CD4-positive, CD25-positive, alpha-beta regulatory T cell (primary cell): ENCODE measurements at regions not wholly inside any gene's neighbourhood (a gene's known extent, or its start where the extent isn't known, plus 50 kb on each side); places are given as distances from the start of the nearest gene placed in this dataset.

ENCODE experiments used
- ATAC-seq, 2 donors: fragments of 150-1000 bp; cut with Tn5 transposase; one replicate each; pipeline ENCODE4 v1.10.0; 2021; ENCODE audit warnings: low read depth in 2 of 2, moderate number of reproducible peaks in 2 of 2, moderate library complexity in 1 of 2
- DNase-seq, 3 donors: peaks; one replicate each; pipeline versions ENCODE4 v3.0.0 to v3.0.0-alpha.2; 2012 to 2022; ENCODE audit warnings: mixed read lengths in 1 of 3
- H3K27ac ChIP-seq: one replicate; pipeline ENCODE4 v1.7.0; 2013; ENCODE audit warnings: mild to moderate bottlenecking, low read length; ENCODE audit not compliant: insufficient read depth, poor library complexity, severe bottlenecking
- H3K27me3 ChIP-seq: one replicate; pipeline ENCODE4 v1.7.0; 2013; ENCODE audit warnings: low read length; ENCODE audit not compliant: control insufficient read depth, insufficient read depth
- H3K36me3 ChIP-seq: one replicate; pipeline ENCODE4 v1.7.0; 2013; ENCODE audit warnings: mild to moderate bottlenecking, low read length, moderate library complexity; ENCODE audit not compliant: control insufficient read depth, insufficient read depth
- H3K4me1 ChIP-seq: 2 replicates; pipeline ENCODE4 v1.7.0; 2013; ENCODE audit warnings: mild to moderate bottlenecking, low read length; ENCODE audit not compliant: insufficient read depth, control insufficient read depth, poor library complexity, severe bottlenecking
- H3K4me3 ChIP-seq: one replicate; pipeline ENCODE4 v1.7.0; 2013; ENCODE audit warnings: low read depth, mild to moderate bottlenecking, low read length, moderate library complexity
- H3K9me3 ChIP-seq, 2 experiments: 1 replicate in 1 of 2; 2 replicates in 1 of 2; pipeline ENCODE4 v1.7.0; 2013; ENCODE audit warnings: low read length in 2 of 2, mild to moderate bottlenecking in 1 of 2, moderate library complexity in 1 of 2; ENCODE audit not compliant: control insufficient read depth in 2 of 2
- H3K27ac Mint-ChIP-seq, 3 donors: one replicate each; pipeline ENCODE4 v1.8.0; 2020 to 2022; ENCODE audit warnings: mild to moderate bottlenecking in 3 of 3, mixed read lengths in 3 of 3, moderate library complexity in 2 of 3
- H3K27me3 Mint-ChIP-seq: one replicate; pipeline ENCODE4 v1.8.0; 2022; ENCODE audit warnings: mild to moderate bottlenecking, mixed read lengths
- H3K36me3 Mint-ChIP-seq: one replicate; pipeline ENCODE4 v1.8.0; 2020; ENCODE audit warnings: mixed read lengths
- H3K4me1 Mint-ChIP-seq, 4 donors: one replicate each; pipeline ENCODE4 v1.8.0; 2020 to 2022; ENCODE audit warnings: mixed read lengths in 4 of 4, mild to moderate bottlenecking in 1 of 4
- H3K4me3 Mint-ChIP-seq, 4 donors: one replicate each; pipeline ENCODE4 v1.8.0; 2020 to 2022; ENCODE audit warnings: mild to moderate bottlenecking in 4 of 4, mixed read lengths in 4 of 4, moderate library complexity in 3 of 4
- H3K9me3 Mint-ChIP-seq, 7 donors: one replicate each; pipeline ENCODE4 v1.8.0; 2020 to 2022; ENCODE audit warnings: mixed read lengths in 7 of 7, mild to moderate bottlenecking in 3 of 7, moderate library complexity in 2 of 7

DNA sequence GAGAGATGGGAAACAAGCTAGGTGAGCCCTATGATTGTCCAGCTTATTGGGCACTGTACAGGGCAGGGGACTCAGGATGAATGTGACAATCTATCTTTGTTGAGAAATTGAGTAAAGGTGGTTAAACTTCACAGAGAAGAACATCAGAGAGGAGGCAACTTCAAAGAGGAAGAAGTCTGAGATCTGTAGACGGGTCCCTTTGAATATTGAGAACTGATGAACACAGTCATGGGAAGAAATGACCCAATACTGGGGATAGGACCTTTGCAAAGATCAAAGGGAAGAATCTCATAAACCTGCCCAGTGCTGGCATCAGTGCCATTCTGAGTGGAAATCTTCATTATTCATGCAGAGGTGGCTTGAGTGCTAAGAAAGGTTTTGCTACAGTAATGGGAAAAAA lies 569.7 kb upstream of the KCNMB2 start:
- Histone ChIP-seq H3K27me3 (no peaks in the 10 kb centered on the region), H3K36me3 (no peaks in the 10 kb centered on the region), H3K9me3 (no peaks in the 10 kb centered on the region), H3K4me3 (no peak overlapping the region), H3K4me1 (no peaks in the 10 kb centered on the region), H3K27ac (no peak overlapping the region)
- Mint-ChIP-seq H3K27ac (no peak overlapping the region), H3K4me1 (peaks cover 0 to 4% (median 1%) of the 10 kb centered on the region in 4 donors), H3K4me3 (no peak overlapping the region), H3K27me3 (peaks cover 8% of the 10 kb centered on the region), H3K9me3 (no peaks in the 10 kb centered on the region), H3K36me3 (no peaks in the 10 kb centered on the region)
- ATAC-seq (no peak), DNase-seq (no peak)

DNA sequence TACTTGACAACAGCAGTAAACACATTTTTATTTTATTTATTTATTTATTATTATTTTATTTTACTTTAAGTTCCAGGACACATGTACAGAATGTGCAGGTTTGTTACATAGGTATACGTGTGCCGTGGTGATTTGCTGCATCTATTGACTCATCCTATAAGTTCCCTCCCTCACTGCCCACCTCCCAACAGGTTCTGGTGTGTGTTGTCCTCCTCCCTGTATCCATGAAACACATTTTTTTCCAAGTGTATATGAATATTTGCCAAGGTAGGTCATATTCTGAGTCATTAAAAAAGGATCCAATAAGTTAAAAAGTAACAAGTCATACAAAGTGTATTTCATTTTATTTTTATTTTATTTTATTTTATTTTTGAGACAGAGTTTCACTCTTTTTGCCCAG lies 567.3 kb upstream of the KCNMB2 start:
- Histone ChIP-seq H3K9me3 (no peaks in the 10 kb centered on the region), H3K27ac (no peak overlapping the region), H3K27me3 (no peaks in the 10 kb centered on the region), H3K4me1 (no peaks in the 10 kb centered on the region), H3K4me3 (no peak overlapping the region), H3K36me3 (no peaks in the 10 kb centered on the region)
- ATAC-seq (no peak), DNase-seq (no peak)
- H3K4me1 Mint-ChIP-seq = peaks cover 0 to 4% (median 1%) of the 10 kb centered on the region in 4 donors
- no peak overlapping the region for H3K27ac Mint-ChIP-seq
- H3K36me3 Mint-ChIP-seq = no peaks in the 10 kb centered on the region
- peaks cover 8% of the 10 kb centered on the region for H3K27me3 Mint-ChIP-seq
- H3K4me3 Mint-ChIP-seq = no peak overlapping the region
- no peaks in the 10 kb centered on the region for H3K9me3 Mint-ChIP-seq

DNA sequence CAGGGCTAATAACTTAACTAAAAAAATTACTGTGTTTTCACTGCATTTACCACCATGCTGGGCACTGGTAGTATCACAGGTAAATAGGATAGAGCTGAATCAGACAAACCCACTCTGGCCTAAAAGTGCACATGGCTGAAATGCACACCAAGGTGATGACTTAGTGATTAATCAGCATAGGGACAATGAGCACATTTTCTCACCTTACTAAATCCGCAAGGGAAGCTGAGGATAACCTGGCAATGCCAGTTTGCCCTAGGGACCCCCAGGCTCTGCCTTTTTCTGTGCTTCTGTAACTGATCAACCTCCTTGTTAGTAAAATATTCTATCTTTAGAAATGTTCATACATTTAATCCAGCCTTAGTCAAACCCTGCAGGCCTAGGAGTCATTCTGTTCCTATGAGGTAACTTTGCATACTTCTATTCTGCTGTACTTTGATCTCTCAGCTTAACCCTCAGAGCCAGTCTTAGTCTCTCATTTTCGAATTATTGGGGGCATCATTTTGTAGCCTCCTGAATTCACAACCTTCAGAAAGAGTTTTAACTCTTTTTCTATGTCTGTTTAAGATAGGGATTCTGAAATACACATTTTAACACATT lies 562.9 kb upstream of the KCNMB2 start:
- Mint-ChIP-seq H3K27ac (no peak overlapping the region), H3K4me1 (peaks cover 0 to 4% (median 0%) of the 10 kb centered on the region in 4 donors), H3K27me3 (no peaks in the 10 kb centered on the region), H3K9me3 (peaks cover 0 to 2% (median 0%) of the 10 kb centered on the region in 7 donors), H3K4me3 (no peak overlapping the region), H3K36me3 (no peaks in the 10 kb centered on the region)
- H3K27ac ChIP-seq = no peak overlapping the region
- no peak overlapping the region for H3K4me3 ChIP-seq
- H3K9me3 ChIP-seq = no peaks in the 10 kb centered on the region
- ATAC-seq (no peak), DNase-seq (no peak)
- H3K27me3 ChIP-seq = no peaks in the 10 kb centered on the region
- H3K4me1 ChIP-seq = no peaks in the 10 kb centered on the region
- H3K36me3 ChIP-seq = no peaks in the 10 kb centered on the region

DNA sequence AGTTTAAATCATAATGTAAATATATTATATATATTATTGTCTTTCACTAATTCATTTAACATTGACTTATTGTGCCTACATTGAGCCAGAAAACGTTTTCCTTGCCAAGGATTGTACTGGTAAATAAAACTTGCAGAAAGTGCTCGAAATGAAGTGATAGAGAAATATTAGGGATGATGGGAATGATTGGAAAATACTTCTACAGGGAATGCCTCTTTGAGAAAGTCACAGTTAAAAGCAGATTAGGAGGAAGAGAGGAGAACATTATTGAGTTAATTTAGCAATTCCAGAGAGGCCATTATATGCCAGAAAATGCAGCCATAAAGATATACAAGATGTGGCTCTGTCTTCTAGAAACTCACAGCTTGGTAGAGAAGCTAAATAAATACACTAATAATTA lies 560.0 kb upstream of the KCNMB2 start:
- DNase-seq (no peak), ATAC-seq (no peak)
- Histone ChIP-seq H3K27me3 (no peaks in the 10 kb centered on the region), H3K4me1 (no peaks in the 10 kb centered on the region), H3K36me3 (no peaks in the 10 kb centered on the region), H3K27ac (no peak overlapping the region), H3K4me3 (no peak overlapping the region), H3K9me3 (no peaks in the 10 kb centered on the region)
- Mint-ChIP-seq H3K4me1 (peaks cover 0 to 4% (median under 1%) of the 10 kb centered on the region in 4 donors), H3K9me3 (peaks cover 0 to 2% (median 0%) of the 10 kb centered on the region in 7 donors), H3K36me3 (no peaks in the 10 kb centered on the region), H3K27me3 (no peaks in the 10 kb centered on the region), H3K4me3 (no peak overlapping the region), H3K27ac (no peak overlapping the region)

DNA sequence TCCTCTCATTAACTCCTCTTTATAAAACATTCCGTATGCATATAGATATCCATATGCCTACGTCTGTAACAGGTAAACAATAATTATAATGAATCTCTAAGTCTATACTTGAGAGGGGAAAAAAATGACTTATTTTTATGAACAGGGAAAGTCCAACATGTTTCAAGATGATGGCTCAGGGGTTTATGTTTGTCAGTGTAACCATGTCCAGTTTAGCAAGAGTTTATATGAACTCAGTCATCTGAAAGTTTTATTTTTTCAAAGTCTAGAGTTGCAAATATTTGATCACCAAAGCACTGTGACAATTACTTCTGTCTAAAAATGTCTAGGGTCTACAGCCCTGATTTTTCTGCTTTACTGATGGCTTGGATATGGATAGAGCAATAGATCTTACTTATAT lies 559.4 kb upstream of the KCNMB2 start:
- Mint-ChIP-seq H3K36me3 (no peaks in the 10 kb centered on the region), H3K4me1 (peaks cover 0 to 5% (median 0%) of the 10 kb centered on the region in 4 donors), H3K27me3 (no peaks in the 10 kb centered on the region), H3K27ac (no peak overlapping the region), H3K9me3 (peaks cover 0 to 2% (median 0%) of the 10 kb centered on the region in 7 donors), H3K4me3 (no peak overlapping the region)
- Histone ChIP-seq H3K4me1 (no peaks in the 10 kb centered on the region), H3K27ac (no peak overlapping the region), H3K9me3 (no peaks in the 10 kb centered on the region), H3K36me3 (no peaks in the 10 kb centered on the region), H3K27me3 (no peaks in the 10 kb centered on the region), H3K4me3 (no peak overlapping the region)
- no peak for ATAC-seq
- DNase-seq = no peak

DNA sequence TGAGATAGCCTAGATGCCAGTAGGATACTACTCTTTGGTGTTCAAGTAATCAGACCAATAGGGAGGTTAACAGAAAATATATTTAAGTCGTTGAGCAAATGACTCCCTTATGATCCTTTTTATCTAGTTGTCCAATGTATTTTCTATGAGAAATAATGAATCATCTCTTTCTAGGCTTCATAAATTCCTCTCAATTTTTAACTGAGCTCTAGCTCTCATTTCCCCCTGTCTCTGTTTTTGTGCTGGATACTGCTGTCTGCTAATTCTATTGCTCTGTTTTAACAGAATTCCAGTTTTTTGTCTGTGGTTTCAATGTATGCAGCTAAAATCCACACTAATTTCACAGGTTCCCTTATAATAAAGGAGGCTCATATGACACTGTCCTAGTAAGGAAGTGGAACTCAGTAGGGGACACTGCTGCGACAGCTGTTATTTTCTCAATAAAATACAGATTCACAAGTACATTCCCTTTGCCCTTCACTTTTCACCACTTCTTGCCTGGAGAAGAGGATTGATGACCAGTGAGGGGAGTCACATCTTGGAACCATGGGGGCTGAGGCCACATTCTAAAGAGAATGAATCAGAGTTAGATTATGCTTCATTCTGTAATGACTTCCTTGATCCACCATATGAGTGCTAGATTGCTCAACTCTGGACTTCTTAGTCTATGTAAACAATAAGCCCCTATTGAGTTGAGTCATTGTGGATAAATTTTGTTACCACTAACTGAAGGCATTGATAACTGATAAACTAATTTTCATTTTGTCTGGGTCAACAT lies 558.7 kb upstream of the KCNMB2 start:
- no peaks in the 10 kb centered on the region for H3K36me3 Mint-ChIP-seq
- Histone ChIP-seq H3K36me3 (no peaks in the 10 kb centered on the region), H3K4me1 (no peaks in the 10 kb centered on the region), H3K4me3 (no peak overlapping the region), H3K27ac (no peak overlapping the region), H3K27me3 (no peaks in the 10 kb centered on the region), H3K9me3 (no peaks in the 10 kb centered on the region)
- no peak for ATAC-seq
- no peak overlapping the region for H3K4me3 Mint-ChIP-seq
- peaks cover 0 to 2% (median 0%) of the 10 kb centered on the region in 7 donors for H3K9me3 Mint-ChIP-seq
- H3K27me3 Mint-ChIP-seq = no peaks in the 10 kb centered on the region
- no peak for DNase-seq
- peaks cover 0 to 9% (median 0%) of the 10 kb centered on the region in 4 donors for H3K4me1 Mint-ChIP-seq
- H3K27ac Mint-ChIP-seq = no peak overlapping the region

DNA sequence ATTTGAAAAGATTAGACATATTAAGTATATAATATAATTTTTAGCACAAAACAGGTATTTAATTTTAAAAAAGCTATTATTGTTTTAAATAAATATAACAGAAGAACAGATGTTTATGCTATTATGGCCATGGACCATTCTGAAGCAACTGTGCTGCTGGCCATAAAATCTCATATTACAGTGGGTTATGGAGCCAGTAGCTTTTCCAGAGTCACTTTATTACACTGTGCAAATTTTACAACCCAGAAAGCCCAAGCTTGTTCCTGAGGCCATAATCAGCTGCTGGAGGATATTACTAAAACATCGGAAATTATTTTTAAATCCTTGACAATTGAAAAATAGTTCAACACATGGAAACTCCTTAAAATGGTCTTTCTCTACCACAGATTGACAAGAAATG lies 557.3 kb upstream of the KCNMB2 start:
- H3K4me1 ChIP-seq = no peaks in the 10 kb centered on the region
- H3K27me3 ChIP-seq = no peaks in the 10 kb centered on the region
- peaks cover 0 to 2% (median 0%) of the 10 kb centered on the region in 7 donors for H3K9me3 Mint-ChIP-seq
- H3K4me1 Mint-ChIP-seq = peaks cover 0 to 11% (median 0%) of the 10 kb centered on the region in 4 donors
- no peaks in the 10 kb centered on the region for H3K36me3 Mint-ChIP-seq
- H3K27me3 Mint-ChIP-seq = no peaks in the 10 kb centered on the region
- ATAC-seq (no peak), DNase-seq (no peak)
- H3K4me3 Mint-ChIP-seq = no peak overlapping the region
- no peak overlapping the region for H3K27ac ChIP-seq
- no peaks in the 10 kb centered on the region for H3K9me3 ChIP-seq
- no peak overlapping the region for H3K4me3 ChIP-seq
- H3K36me3 ChIP-seq = no peaks in the 10 kb centered on the region
- no peak overlapping the region for H3K27ac Mint-ChIP-seq

DNA sequence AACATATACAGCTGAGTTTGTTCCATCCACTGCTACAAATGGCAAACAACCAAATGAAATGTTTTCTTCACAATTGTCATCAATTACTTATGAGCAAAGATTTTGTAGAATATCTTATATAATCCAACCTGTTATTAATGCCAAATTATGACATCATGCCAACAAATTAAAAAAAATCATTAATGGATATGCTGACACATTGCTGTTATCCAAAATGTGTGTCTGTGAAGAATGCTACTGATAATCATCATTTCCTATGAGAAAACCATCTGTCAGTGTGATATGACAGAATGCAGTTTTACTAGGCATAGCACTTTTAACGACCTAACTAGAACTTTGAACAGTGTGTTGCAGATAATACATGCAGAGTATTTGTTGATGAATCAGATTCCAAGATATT lies 556.5 kb upstream of the KCNMB2 start:
- Histone ChIP-seq H3K4me3 (no peak overlapping the region), H3K4me1 (no peaks in the 10 kb centered on the region), H3K27ac (no peak overlapping the region), H3K36me3 (no peaks in the 10 kb centered on the region), H3K9me3 (no peaks in the 10 kb centered on the region), H3K27me3 (no peaks in the 10 kb centered on the region)
- Mint-ChIP-seq H3K4me1 (peaks cover 0 to 11% (median 0%) of the 10 kb centered on the region in 4 donors), H3K9me3 (peaks cover 0 to 2% (median 0%) of the 10 kb centered on the region in 7 donors), H3K27me3 (no peaks in the 10 kb centered on the region), H3K4me3 (no peak overlapping the region), H3K36me3 (no peaks in the 10 kb centered on the region), H3K27ac (no peak overlapping the region)
- no peak for ATAC-seq
- DNase-seq = no peak
